Fibroblast of villous mesenchyme (primary cell): ENCODE measurements at regions not wholly inside any gene's neighbourhood (a gene's known extent, or its start where the extent isn't known, plus 50 kb on each side); places are given as distances from the start of the nearest gene placed in this dataset.

Experiments
- DNase-seq: peaks from one replicate; pipeline ENCODE4 v3.0.0-alpha.2; 2010; ENCODE audit warnings: low read depth
- H3K4me3 ChIP-seq: 2 replicates; pipeline ENCODE4 v1.5.1; 2011; ENCODE audit warnings: low read depth, mild to moderate bottlenecking, low read length
- TF ChIP-seq, protein P1 (sequence below): IDR thresholded peaks from 2 replicates; pipeline ENCODE4 v1.5.1; 2012; ENCODE audit warnings: low read depth, mild to moderate bottlenecking, low read length; ENCODE audit not compliant: insufficient read depth

DNA sequence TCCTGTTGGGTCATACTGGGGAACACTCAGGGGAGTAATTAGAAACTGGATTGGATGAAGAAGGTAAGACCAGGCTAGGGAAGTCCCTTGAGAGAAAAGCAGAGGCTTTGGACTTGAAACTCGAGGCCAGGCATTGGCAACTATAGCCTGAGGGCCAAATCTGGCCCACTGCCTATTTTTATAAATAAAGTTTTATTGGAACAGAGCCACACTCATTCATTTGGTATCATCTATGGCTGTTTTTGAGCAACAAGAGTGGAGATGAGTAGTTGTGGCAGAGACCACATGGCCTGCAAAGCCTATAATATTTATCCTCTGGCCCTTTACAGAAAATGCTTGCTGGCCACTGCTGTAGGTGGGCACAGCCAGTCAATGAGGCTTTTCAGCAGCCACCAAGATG, 301.4 kb downstream of the UACA start:
- TF ChIP-seq, protein P1, sequence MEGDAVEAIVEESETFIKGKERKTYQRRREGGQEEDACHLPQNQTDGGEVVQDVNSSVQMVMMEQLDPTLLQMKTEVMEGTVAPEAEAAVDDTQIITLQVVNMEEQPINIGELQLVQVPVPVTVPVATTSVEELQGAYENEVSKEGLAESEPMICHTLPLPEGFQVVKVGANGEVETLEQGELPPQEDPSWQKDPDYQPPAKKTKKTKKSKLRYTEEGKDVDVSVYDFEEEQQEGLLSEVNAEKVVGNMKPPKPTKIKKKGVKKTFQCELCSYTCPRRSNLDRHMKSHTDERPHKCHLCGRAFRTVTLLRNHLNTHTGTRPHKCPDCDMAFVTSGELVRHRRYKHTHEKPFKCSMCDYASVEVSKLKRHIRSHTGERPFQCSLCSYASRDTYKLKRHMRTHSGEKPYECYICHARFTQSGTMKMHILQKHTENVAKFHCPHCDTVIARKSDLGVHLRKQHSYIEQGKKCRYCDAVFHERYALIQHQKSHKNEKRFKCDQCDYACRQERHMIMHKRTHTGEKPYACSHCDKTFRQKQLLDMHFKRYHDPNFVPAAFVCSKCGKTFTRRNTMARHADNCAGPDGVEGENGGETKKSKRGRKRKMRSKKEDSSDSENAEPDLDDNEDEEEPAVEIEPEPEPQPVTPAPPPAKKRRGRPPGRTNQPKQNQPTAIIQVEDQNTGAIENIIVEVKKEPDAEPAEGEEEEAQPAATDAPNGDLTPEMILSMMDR, result no peak
- no peak for DNase-seq
- H3K4me3 ChIP-seq, result no peak overlapping the region

DNA sequence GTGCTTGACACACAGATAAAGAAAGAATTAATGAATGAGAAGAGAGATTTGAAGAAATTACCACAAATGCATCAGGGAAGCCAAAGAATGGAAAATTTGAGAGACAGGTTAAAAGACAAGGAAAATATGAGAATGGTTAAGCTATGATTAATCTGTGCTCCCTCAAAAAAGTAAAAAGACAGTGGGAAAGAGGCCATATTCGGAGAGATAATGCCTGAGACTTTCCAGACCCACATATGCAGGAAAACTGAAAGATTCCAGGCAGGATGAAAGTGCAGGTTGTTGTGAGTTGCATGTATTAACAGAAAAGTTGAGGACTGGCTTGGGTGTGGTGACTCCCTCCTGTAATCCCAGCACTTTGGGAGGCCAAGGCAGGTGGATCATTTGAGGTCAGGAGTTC, 302.3 kb downstream of the UACA start:
- TF ChIP-seq, protein P1, result no peak
- no peak overlapping the region for H3K4me3 ChIP-seq
- peak; percentile 10 for DNase-seq

DNA sequence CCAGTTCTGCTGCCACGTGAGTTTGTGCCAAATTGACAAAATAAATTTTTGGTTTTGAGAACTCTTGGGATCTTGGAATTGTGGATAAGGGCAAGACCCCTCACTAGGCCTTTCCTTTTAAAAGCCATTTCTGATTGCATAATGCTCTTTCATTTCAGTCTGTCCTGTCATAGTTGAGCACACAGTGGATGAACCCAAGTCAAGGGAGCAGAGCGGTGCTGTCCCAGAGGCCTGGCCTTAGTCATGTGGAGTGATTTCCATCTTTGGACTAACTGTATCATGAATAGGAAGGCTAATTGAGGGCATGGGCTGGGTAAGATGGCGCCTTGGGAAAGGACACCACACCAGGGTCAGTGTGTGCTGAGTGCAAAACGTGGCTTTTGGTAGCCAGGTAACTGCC, 304.0 kb downstream of the UACA start:
- no peak overlapping the region for H3K4me3 ChIP-seq
- TF ChIP-seq, protein P1, result no peak
- DNase-seq, result no peak

DNA sequence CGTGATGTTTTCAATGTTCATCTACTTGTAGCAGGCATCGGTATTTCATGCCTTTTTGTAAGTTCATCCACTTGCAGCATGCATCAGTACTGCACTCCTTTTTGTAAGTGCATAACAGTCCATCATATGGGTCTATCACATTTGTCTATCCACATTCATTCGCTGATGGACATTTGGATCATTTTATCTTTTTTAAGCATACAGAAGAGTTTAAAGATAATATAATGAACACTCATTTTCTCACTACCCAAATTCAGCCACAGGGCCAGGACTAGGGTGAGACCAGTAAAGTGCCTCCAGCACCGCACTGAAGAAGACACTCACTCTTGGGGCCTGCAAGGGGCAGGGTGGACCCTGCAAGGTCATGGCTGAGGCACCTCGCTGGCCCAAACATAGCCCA, 309.6 kb downstream of the UACA start:
- no peak for DNase-seq
- no peak overlapping the region for H3K4me3 ChIP-seq
- TF ChIP-seq, protein P1, result no peak

GRCh38 chr15:70453238-70453637, 310.1 kb downstream of the UACA start:
- TF ChIP-seq, protein P1, result no peak
- DNase-seq, result peak; percentile 22
- no peak overlapping the region for H3K4me3 ChIP-seq

DNA sequence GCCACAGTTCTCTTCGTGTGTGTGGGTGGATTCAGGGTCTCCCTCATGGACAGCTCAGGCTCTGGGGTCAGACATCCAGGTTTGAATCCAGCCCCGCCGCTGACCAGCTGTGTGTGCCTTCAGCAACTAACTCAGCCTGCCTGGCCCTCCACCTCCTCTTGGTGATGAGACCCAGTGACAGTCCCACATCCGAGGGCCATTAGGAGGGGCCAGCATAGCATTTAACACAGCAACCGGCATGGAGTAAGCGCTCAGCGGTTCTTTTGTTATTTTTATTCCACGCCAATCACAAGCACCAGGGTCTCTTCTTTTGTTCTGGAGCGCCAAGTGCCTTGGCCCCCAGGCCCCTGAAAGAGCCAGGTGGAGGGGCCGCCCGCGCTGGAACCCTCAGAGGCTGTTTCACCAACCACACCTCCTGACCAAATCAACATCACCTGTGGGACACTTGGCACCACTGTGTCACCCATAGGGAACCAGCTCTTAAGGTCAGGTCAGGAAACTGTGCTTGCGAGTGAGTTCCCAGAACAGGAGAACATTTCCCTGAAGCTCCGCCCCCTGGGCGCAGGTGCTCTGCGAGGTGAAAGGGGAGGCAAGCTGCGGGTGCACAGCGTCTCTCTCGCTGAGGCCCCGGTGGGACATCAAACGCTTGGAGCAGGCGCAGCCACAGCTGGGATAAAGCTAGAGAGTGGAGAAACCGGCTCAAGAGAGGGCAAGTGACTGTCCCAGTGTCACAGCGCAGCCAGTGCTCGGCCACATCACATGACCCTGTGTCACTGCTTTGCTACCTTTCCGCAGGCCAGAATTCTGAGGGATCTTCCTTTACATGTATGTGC, 311.3 kb downstream of the UACA start:
- TF ChIP-seq, protein P1, result no peak
- DNase-seq, result no peak
- H3K4me3 ChIP-seq, result no peak overlapping the region

GRCh38 chr15:70450142-70450443, 313.3 kb downstream of the UACA start:
- DNase-seq, result no peak
- TF ChIP-seq, protein P1, result no peak
- H3K4me3 ChIP-seq, result no peak overlapping the region
